K562 (cell line): ENCODE measurements at regions not wholly inside any gene's neighbourhood (a gene's known extent, or its start where the extent isn't known, plus 50 kb on each side); places are given as distances from the start of the nearest gene placed in this dataset.

Experiments used
- ATAC-seq: fragments of 200-7000 bp; cut with Tn5 transposase; 3 replicates; pipeline ENCODE4 v1.9.1; 2020; ENCODE audit warnings: moderate library complexity
- BruUV-seq: library from RNA; stranded (reverse); fragments of 400-500 nt; replicated peaks from 2 replicates; lab custom pipeline; 2021; lab: Mats Ljungman, UMichigan
- CTCF ChIA-PET: fragments of 300-600 bp; formaldehyde crosslinking; extraction: SDS; loops from one replicate; lab custom pipeline; 2021; ENCODE audit warnings: low intra/inter-chr PET ratio; lab: Yijun Ruan, JAX
- POLR2A ChIA-PET: fragments of 300-600, 350-650 bp; sonication (Branson Sonifier 250); formaldehyde crosslinking; extraction: SDS; loops from one replicate; lab custom pipeline; 2021; ENCODE audit warnings: antibody characterized with exemption, inconsistent platforms; lab: Yijun Ruan, JAX
- DNase-seq, 4 experiments: peaks; one replicate each; pipeline versions ENCODE4 v3.0.0 to v3.0.0-alpha.2; 2011 to 2018; ENCODE audit warnings: low spot score in 3 of 4, mixed read lengths in 3 of 4; ENCODE audit errors: extremely low read depth in 1 of 4
- FAIRE-seq: peaks from 2 replicates; lab custom pipeline; 2011; peaks lifted over from hg19 to GRCh38; lab: Jason Lieb, UNC
- H2AFZ ChIP-seq: 2 replicates; pipeline ENCODE4 v1.6.0; 2011; ENCODE audit warnings: low read depth, low read length, control low read depth, inconsistent platforms
- H3K27ac ChIP-seq: fragments of 200-600 bp; 3 replicates; pipeline ENCODE4 v1.8.0; 2011; ENCODE audit warnings: low read depth, mild to moderate bottlenecking, control low read depth, inconsistent platforms, low read length, moderate library complexity, mixed read lengths; ENCODE audit errors: extremely low read depth
- H3K27me3 ChIP-seq, 2 experiments: fragments of 300-600 bp in 1 of 2; 2 replicates in 1 of 2; 3 replicates in 1 of 2; pipeline versions ENCODE4 v1.6.0 to v1.8.0; 2011; ENCODE audit warnings: inconsistent platforms in 2 of 2, low read length in 2 of 2, mild to moderate bottlenecking in 1 of 2, mixed read lengths in 1 of 2, moderate library complexity in 1 of 2; ENCODE audit not compliant: control insufficient read depth in 2 of 2, insufficient read depth in 2 of 2
- H3K36me3 ChIP-seq: fragments of 300-600 bp; 3 replicates; pipeline ENCODE4 v1.8.0; 2011; ENCODE audit warnings: mild to moderate bottlenecking, low read length, inconsistent platforms; ENCODE audit not compliant: control insufficient read depth, insufficient read depth
- H3K4me1 ChIP-seq, 2 experiments: fragments of 200-600 bp in 1 of 2; replicated peaks in 1 of 2; 2 replicates in 1 of 2; 3 replicates in 1 of 2; pipeline versions ENCODE4 v1.5.1 to v1.8.0; 2011; ENCODE audit warnings: inconsistent platforms in 2 of 2, low read length in 2 of 2, mild to moderate bottlenecking in 1 of 2, mixed read lengths in 1 of 2, moderate library complexity in 1 of 2; ENCODE audit not compliant: control insufficient read depth in 2 of 2, insufficient read depth in 2 of 2
- H3K4me2 ChIP-seq: 2 replicates; pipeline ENCODE4 v1.6.1; 2011; ENCODE audit warnings: low read length, control low read depth, inconsistent platforms, mixed read lengths; ENCODE audit not compliant: insufficient read depth
- H3K4me3 ChIP-seq: fragments of 200-600 bp; sonication (generic), shearing (Covaris generic); 2 replicates; pipeline ENCODE4 v1.5.1; 2016; ENCODE audit warnings: control low read depth, inconsistent platforms
- H3K79me2 ChIP-seq: fragments of 200-600 bp; 3 replicates; pipeline ENCODE4 v1.8.0; 2011; ENCODE audit warnings: low read length, inconsistent platforms; ENCODE audit not compliant: control insufficient read depth, insufficient read depth
- H3K9ac ChIP-seq, 2 experiments: 2 replicates each; pipeline versions ENCODE4 v1.6.0 to v1.6.1; 2011; ENCODE audit warnings: low read depth in 2 of 2, low read length in 2 of 2, control low read depth in 1 of 2, inconsistent platforms in 1 of 2, mild to moderate bottlenecking in 1 of 2, mixed read lengths in 1 of 2; ENCODE audit not compliant: insufficient read depth in 1 of 2
- H3K9me1 ChIP-seq: one replicate; pipeline ENCODE4 v1.6.0; 2011; ENCODE audit warnings: inconsistent platforms, mild to moderate bottlenecking, low read length, moderate library complexity; ENCODE audit not compliant: control insufficient read depth, insufficient read depth
- H3K9me3 ChIP-seq: replicated peaks from 2 replicates; pipeline ENCODE4 v1.5.1; 2011; ENCODE audit warnings: low read depth, low read length, inconsistent platforms; ENCODE audit not compliant: control insufficient read depth, insufficient read depth
- H4K20me1 ChIP-seq: replicated peaks from 2 replicates; pipeline ENCODE4 v1.6.1; 2011; ENCODE audit warnings: low read length, inconsistent platforms, mixed read lengths; ENCODE audit not compliant: control insufficient read depth, insufficient read depth
- GATA2 ChIP-seq: sonication (generic); formaldehyde crosslinking; IDR thresholded peaks from 2 replicates; pipeline ENCODE4 v1.4.0; 2020; ENCODE audit warnings: mild to moderate bottlenecking, missing genetic modification reagents
- ILF3 ChIP-seq: fragments of 450-650 bp; IDR thresholded peaks from 2 replicates; pipeline ENCODE4 v1.6.1; 2018; ENCODE audit warnings: antibody characterized with exemption, mild to moderate bottlenecking, moderate library complexity, borderline replicate concordance
- KLF10 ChIP-seq: fragments of 250-450 bp; sonication (Bioruptor Pico); IDR thresholded peaks from 2 replicates; pipeline ENCODE4 v1.6.1; 2021; ENCODE audit warnings: matching md5 sums
- LEF1 ChIP-seq: fragments of 450-650 bp; IDR thresholded peaks from 2 replicates; pipeline ENCODE4 v1.6.1; 2016; ENCODE audit warnings: mild to moderate bottlenecking
- RAD51 ChIP-seq: fragments of 450-650 bp; IDR thresholded peaks from 2 replicates; pipeline ENCODE4 v1.7.1; 2016; ENCODE audit warnings: low read depth, mild to moderate bottlenecking, borderline replicate concordance
- RBM34 ChIP-seq: fragments of 200-400 bp; formaldehyde crosslinking; IDR thresholded peaks from 2 replicates; pipeline ENCODE4 v1.6.1; 2018; ENCODE audit warnings: low read length, borderline replicate concordance; ENCODE audit not compliant: insufficient read depth
- RBM39 ChIP-seq: fragments of 200-400 bp; formaldehyde crosslinking; optimal IDR thresholded peaks from 2 replicates; pipeline ENCODE3; 2018; ENCODE audit warnings: low read depth, low read length
- whole genome bisulfite sequencing: fragments of 100-300 bp; shearing (Covaris generic); methylation state at CpG from one replicate; pipeline ENCODE4 v1.1.6; 2016; ENCODE audit warnings: low coverage, mixed read lengths; ENCODE audit not compliant: insufficient coverage; ENCODE audit errors: missing lambda C conversion rate; 5-methylcytosine and 5-hydroxymethylcytosine counted together
- in situ Hi-C: fragments of 300-500 bp; cut with MboI; formaldehyde crosslinking; loops from 4 replicates; pipeline ENCODE4 v1.15.0; 2018; ENCODE audit warnings: inconsistent platforms, mixed read lengths
- intact Hi-C: fragments of 100-400 bp; cut with micrococcal nuclease; formaldehyde crosslinking; loops from 2 replicates; pipeline ENCODE4 v1.14.2; 2022
- TF ChIP-seq, protein P1 (sequence below): fragments of 450-650 bp; formaldehyde crosslinking; IDR thresholded peaks from 2 replicates; pipeline ENCODE4 v1.4.0; 2020; ENCODE audit warnings: mild to moderate bottlenecking, moderate library complexity
- TF ChIP-seq, protein P2 (sequence below), 2 experiments: fragments of 450-650 bp; formaldehyde crosslinking in 1 of 2; IDR thresholded peaks; 2 replicates each; pipeline versions ENCODE4 v1.4.0 to v1.6.1; 2014 to 2020; ENCODE audit warnings: mild to moderate bottlenecking in 2 of 2, borderline replicate concordance in 1 of 2, low read depth in 1 of 2

DNA sequence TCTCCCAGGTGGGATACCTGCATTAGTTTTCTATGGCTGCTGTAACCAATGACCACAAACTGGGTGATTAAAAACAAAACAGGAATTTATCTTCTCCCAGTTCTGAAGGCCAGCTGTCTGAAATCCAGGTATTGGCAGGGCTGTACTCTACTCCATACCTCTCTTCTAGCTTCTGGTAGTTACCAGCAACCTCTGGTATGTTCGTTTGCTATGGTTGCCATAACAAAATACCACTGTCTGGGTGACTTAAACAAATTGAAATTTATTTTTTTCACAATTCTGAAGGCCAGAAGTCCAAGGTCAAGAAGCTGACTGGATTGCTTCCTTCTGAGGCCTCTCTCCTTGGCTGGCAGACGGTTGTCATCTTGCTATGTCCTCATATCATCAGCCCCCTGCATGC is 642.1 kb upstream of the TENM3 start:
- DNase-seq: no peak
- Histone ChIP-seq H2AFZ (no peak overlapping the region), H3K9me3 (no peaks in the 10 kb centered on the region), H3K9ac (no peak overlapping the region), H3K4me2 (no peak overlapping the region), H3K27ac (no peak overlapping the region), H3K36me3 (no peaks in the 10 kb centered on the region), H3K9me1 (no peaks in the 10 kb centered on the region), H3K4me3 (no peak overlapping the region), H4K20me1 (no peaks in the 10 kb centered on the region), H3K27me3 (no peaks in the 10 kb centered on the region), H3K79me2 (no peaks in the 10 kb centered on the region), H3K4me1 (no peaks in the 10 kb centered on the region)
- POLR2A ChIA-PET: no interaction called here
- FAIRE-seq: no peak
- intact Hi-C loops (no loop called here), in situ Hi-C loops (no loop called here)
- no TSS peak for BruUV-seq
- no peak for ATAC-seq
- TF ChIP-seq ILF3 (no peak), RBM39 (no peak), GATA2 (CRISPR knock-in tag) (no peak), KLF10 (CRISPR knock-in tag) (no peak), LEF1 (no peak), RAD51 (no peak), RBM34 (no peak)
- TF ChIP-seq, protein P1, sequence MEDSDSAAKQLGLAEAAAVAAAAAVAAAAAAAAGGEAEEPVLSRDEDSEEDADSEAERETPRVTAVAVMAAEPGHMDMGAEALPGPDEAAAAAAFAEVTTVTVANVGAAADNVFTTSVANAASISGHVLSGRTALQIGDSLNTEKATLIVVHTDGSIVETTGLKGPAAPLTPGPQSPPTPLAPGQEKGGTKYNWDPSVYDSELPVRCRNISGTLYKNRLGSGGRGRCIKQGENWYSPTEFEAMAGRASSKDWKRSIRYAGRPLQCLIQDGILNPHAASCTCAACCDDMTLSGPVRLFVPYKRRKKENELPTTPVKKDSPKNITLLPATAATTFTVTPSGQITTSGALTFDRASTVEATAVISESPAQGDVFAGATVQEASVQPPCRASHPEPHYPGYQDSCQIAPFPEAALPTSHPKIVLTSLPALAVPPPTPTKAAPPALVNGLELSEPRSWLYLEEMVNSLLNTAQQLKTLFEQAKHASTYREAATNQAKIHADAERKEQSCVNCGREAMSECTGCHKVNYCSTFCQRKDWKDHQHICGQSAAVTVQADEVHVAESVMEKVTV: no peak
- TF ChIP-seq, protein P2, sequence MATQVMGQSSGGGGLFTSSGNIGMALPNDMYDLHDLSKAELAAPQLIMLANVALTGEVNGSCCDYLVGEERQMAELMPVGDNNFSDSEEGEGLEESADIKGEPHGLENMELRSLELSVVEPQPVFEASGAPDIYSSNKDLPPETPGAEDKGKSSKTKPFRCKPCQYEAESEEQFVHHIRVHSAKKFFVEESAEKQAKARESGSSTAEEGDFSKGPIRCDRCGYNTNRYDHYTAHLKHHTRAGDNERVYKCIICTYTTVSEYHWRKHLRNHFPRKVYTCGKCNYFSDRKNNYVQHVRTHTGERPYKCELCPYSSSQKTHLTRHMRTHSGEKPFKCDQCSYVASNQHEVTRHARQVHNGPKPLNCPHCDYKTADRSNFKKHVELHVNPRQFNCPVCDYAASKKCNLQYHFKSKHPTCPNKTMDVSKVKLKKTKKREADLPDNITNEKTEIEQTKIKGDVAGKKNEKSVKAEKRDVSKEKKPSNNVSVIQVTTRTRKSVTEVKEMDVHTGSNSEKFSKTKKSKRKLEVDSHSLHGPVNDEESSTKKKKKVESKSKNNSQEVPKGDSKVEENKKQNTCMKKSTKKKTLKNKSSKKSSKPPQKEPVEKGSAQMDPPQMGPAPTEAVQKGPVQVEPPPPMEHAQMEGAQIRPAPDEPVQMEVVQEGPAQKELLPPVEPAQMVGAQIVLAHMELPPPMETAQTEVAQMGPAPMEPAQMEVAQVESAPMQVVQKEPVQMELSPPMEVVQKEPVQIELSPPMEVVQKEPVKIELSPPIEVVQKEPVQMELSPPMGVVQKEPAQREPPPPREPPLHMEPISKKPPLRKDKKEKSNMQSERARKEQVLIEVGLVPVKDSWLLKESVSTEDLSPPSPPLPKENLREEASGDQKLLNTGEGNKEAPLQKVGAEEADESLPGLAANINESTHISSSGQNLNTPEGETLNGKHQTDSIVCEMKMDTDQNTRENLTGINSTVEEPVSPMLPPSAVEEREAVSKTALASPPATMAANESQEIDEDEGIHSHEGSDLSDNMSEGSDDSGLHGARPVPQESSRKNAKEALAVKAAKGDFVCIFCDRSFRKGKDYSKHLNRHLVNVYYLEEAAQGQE (IDR thresholded peaks at IDR 0.05; ENCODE audit: borderline replicate concordance): no peak
- TF ChIP-seq, protein P2 (CRISPR knock-in tag; IDR thresholded peaks at IDR 0.05; ENCODE audit: low read depth): no peak
- WGBS: 0% methylated on average over 2 of the region's 2 CpGs
- CTCF ChIA-PET: no interaction called here
